VCaP (cell line): ENCODE measurements at regions not wholly inside any gene's neighbourhood (a gene's known extent, or its start where the extent isn't known, plus 50 kb on each side); places are given as distances from the start of the nearest gene placed in this dataset.

Experiments
- H3K27ac ChIP-seq: fragments of 450-650 bp; 2 replicates; pipeline ENCODE4 v1.5.1; 2017
- CTCF ChIP-seq: fragments of 450-650 bp; conservative IDR thresholded peaks from 2 replicates; pipeline ENCODE4 v1.5.1; 2017; ENCODE audit warnings: mild to moderate bottlenecking, moderate library complexity

- H3K27ac ChIP-seq, result no peak overlapping the region
- no peak for TF ChIP-seq CTCF
Observed at GRCh38 chr15:62242999-62243398, 77.9 kb upstream of the C2CD4B start.

GRCh38 chr15:62244762-62245161, 79.7 kb upstream of the C2CD4B start:
- TF ChIP-seq CTCF, result no peak
- no peak overlapping the region for H3K27ac ChIP-seq

- no peak for TF ChIP-seq CTCF
Observed at GRCh38 chr15:62248277-62248984, 83.3 kb upstream of the C2CD4B start.

GRCh38 chr15:62249501-62249900, 84.4 kb upstream of the C2CD4B start:
- H3K27ac ChIP-seq, result no peak overlapping the region
- no peak for TF ChIP-seq CTCF

More at GRCh38 chr15:62248277-62248984, 83.3 kb upstream of the C2CD4B start:
- H3K27ac ChIP-seq, result no peak overlapping the region

GRCh38 chr15:62250186-62250585, 85.1 kb upstream of the C2CD4B start:
- H3K27ac ChIP-seq, result no peak overlapping the region
- no peak for TF ChIP-seq CTCF

GRCh38 chr15:62250978-62251377, 85.9 kb upstream of the C2CD4B start:
- no peak overlapping the region for H3K27ac ChIP-seq
- no peak for TF ChIP-seq CTCF

GRCh38 chr15:62253294-62253693, 88.2 kb upstream of the C2CD4B start:
- TF ChIP-seq CTCF, result no peak
- no peak overlapping the region for H3K27ac ChIP-seq
